Activated CD4-positive, CD25-positive, alpha-beta regulatory T cell treated with anti-CD3 and anti-CD28 coated beads, Interleukin-2, amount 50 U/mL, for 16 hours (primary cell): ENCODE measurements at regions not wholly inside any gene's neighbourhood (a gene's known extent, or its start where the extent isn't known, plus 50 kb on each side); places are given as distances from the start of the nearest gene placed in this dataset.
"Not testable (repeated sequence)": the region's sequence is repeated elsewhere in the genome, so short reads cannot be mapped to it uniquely, and the experiment has no call there.

Experiments used
- DNase-seq: peaks from one replicate; pipeline ENCODE4 v3.0.0-alpha.2; 2020; ENCODE audit warnings: low read depth, low spot score

GRCh38 chr14:53743371-53743770, 213.3 kb downstream of the BMP4 start:
- no peak for DNase-seq

GRCh38 chr14:53742233-53742620, 214.4 kb downstream of the BMP4 start:
- DNase-seq: no peak

- DNase-seq: no peak
Measured at GRCh38 chr14:53741479-53742232, 215.0 kb downstream of the BMP4 start.

GRCh38 chr14:53740570-53740969, 216.1 kb downstream of the BMP4 start:
- DNase-seq: no peak

GRCh38 chr14:53735916-53736315, 220.7 kb downstream of the BMP4 start:
- no peak for DNase-seq

GRCh38 chr14:53723221-53723620, 233.4 kb downstream of the BMP4 start:
- no peak for DNase-seq

GRCh38 chr14:53719536-53719935, 237.1 kb downstream of the BMP4 start:
- no peak for DNase-seq

GRCh38 chr14:53716578-53716977, 240.0 kb downstream of the BMP4 start:
- DNase-seq: no peak

- DNase-seq: no peak
Measured at GRCh38 chr14:53715193-53715721, 241.4 kb downstream of the BMP4 start.

GRCh38 chr14:53714495-53715192, 242.0 kb downstream of the BMP4 start:
- DNase-seq: no peak

- not testable (repeated sequence) for DNase-seq
Measured at GRCh38 chr14:53712901-53713300, 243.7 kb downstream of the BMP4 start.

- no peak for DNase-seq
Measured at GRCh38 chr14:53711205-53711604, 245.4 kb downstream of the BMP4 start.

GRCh38 chr14:53710615-53711014, 246.0 kb downstream of the BMP4 start:
- DNase-seq: no peak

- DNase-seq: no peak
Measured at GRCh38 chr14:53709381-53709780, 247.2 kb downstream of the BMP4 start.

- no peak for DNase-seq
Measured at GRCh38 chr14:53703457-53703856, 253.2 kb downstream of the BMP4 start.

- no peak for DNase-seq
Measured at GRCh38 chr14:53701108-53701875, 255.3 kb downstream of the BMP4 start.

GRCh38 chr14:53696217-53696965, 260.2 kb downstream of the BMP4 start:
- no peak for DNase-seq

GRCh38 chr14:53695692-53696214, 260.9 kb downstream of the BMP4 start:
- no peak for DNase-seq

- no peak for DNase-seq
Measured at GRCh38 chr14:53692885-53693284, 263.7 kb downstream of the BMP4 start.

GRCh38 chr14:53692451-53692850, 264.2 kb downstream of the BMP4 start:
- DNase-seq: no peak

GRCh38 chr14:53683229-53683628, 273.4 kb downstream of the BMP4 start:
- DNase-seq: no peak
